Right lobe of liver (tissue), 6 donors: ENCODE measurements at regions not wholly inside any gene's neighbourhood (a gene's known extent, or its start where the extent isn't known, plus 50 kb on each side); places are given as distances from the start of the nearest gene placed in this dataset.
A peak's percentile ranks its signal among the peaks of the same experiment; 100 is the strongest.

Experiments
- ATAC-seq, 4 donors: fragments of 200-7000 bp; cut with Tn5 transposase; one replicate each; pipeline ENCODE4 v1.9.1; 2020; ENCODE audit warnings: mild to moderate bottlenecking in 4 of 4, moderate library complexity in 4 of 4
- DNase-seq, 3 donors: peaks; one replicate each; pipeline ENCODE4 v3.0.0-alpha.2; 2020
- H3K27ac ChIP-seq, 3 donors: fragments of 200-600 bp; one replicate each; pipeline ENCODE4 v1.8.0; 2022
- H3K27me3 ChIP-seq, 2 donors: fragments of 200-600 bp; one replicate each; pipeline ENCODE4 v1.8.0; 2022
- H3K36me3 ChIP-seq, 4 donors: fragments of 200-600 bp; sonication (generic) in 1 of 4; one replicate each; pipeline versions ENCODE4 v1.5.1 to v1.8.0; 2017 to 2022; ENCODE audit warnings: control low read depth in 1 of 4
- H3K4me1 ChIP-seq, 4 donors: fragments of 200-600 bp; sonication (generic) in 1 of 4; one replicate each; pipeline versions ENCODE4 v1.5.1 to v1.8.0; 2017 to 2022; ENCODE audit warnings: control low read depth in 1 of 4
- H3K4me3 ChIP-seq, 3 donors: fragments of 200-600 bp; one replicate each; pipeline ENCODE4 v1.8.0; 2022
- H3K9me3 ChIP-seq, 4 donors: fragments of 200-600 bp; sonication (generic) in 1 of 4; one replicate each; pipeline versions ENCODE4 v1.5.1 to v1.8.0; 2017 to 2022; ENCODE audit warnings: control low read depth in 1 of 4
- POLR2A ChIP-seq: fragments of 450-650 bp; IDR thresholded peaks from one replicate; pipeline ENCODE4 v1.6.1; 2017; ENCODE audit warnings: antibody characterized with exemption, mild to moderate bottlenecking
- WGBS: methylation state at CpG from one replicate; pipeline ENCODE4 v1.1.6; 2018; ENCODE audit warnings: low coverage, low lambda C conversion rate; ENCODE audit not compliant: insufficient coverage; ENCODE audit errors: missing lambda C conversion rate; 5-methylcytosine and 5-hydroxymethylcytosine counted together
- intact Hi-C, 2 donors: fragments of 100-400 bp; cut with DNase I; formaldehyde crosslinking; loops; one replicate each; pipeline versions ENCODE4 v1.11.2 to v1.14.1; 2022
- TF ChIP-seq, protein P1 (sequence below), 4 donors: fragments of 200-600 bp in 3 of 4; fragments of 450-650 bp in 1 of 4; IDR thresholded peaks; one replicate each; pipeline versions ENCODE4 v1.5.1 to v1.8.0; 2016 to 2022; ENCODE audit warnings: antibody characterized with exemption in 4 of 4, mild to moderate bottlenecking in 2 of 4
- donor health status: DM: no; HTN: yes; CAD: no.
- donor health status: DM: no; HTN: no; CAD: no.
- donor health status: DM: no; HTN: no; CAD: no.
- donor health status: DM: no; HTN: yes; CAD: no.
- donor health status: DM: no; HTN: yes; CAD: no.

DNA sequence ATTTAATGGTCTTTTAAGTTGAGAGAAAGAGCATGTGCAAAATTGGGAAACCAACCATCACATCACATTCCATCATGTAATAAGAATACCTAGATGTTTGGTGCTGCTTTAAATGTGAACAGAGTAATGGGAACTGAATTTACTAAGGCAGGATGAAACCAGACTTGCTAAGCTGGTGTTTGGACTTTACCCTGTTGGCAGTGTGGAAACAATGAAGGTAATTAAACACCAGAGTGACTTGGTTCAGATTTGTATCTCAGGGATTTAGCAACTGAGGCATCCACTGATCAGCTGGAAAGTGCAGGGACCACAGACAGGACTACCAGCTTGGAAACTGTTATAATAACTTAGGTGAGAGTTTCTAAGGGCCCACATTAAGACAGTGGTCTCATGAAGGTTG, 263.4 kb downstream of the OLFM3 start:
- no peaks in the 10 kb centered on the region for H3K27me3 ChIP-seq
- no peaks in the 10 kb centered on the region for H3K4me1 ChIP-seq
- DNase-seq = no peak
- no peak overlapping the region for H3K4me3 ChIP-seq
- TF ChIP-seq, protein P1, sequence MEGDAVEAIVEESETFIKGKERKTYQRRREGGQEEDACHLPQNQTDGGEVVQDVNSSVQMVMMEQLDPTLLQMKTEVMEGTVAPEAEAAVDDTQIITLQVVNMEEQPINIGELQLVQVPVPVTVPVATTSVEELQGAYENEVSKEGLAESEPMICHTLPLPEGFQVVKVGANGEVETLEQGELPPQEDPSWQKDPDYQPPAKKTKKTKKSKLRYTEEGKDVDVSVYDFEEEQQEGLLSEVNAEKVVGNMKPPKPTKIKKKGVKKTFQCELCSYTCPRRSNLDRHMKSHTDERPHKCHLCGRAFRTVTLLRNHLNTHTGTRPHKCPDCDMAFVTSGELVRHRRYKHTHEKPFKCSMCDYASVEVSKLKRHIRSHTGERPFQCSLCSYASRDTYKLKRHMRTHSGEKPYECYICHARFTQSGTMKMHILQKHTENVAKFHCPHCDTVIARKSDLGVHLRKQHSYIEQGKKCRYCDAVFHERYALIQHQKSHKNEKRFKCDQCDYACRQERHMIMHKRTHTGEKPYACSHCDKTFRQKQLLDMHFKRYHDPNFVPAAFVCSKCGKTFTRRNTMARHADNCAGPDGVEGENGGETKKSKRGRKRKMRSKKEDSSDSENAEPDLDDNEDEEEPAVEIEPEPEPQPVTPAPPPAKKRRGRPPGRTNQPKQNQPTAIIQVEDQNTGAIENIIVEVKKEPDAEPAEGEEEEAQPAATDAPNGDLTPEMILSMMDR (IDR thresholded peaks at IDR 0.05) = no peak
- no peak for TF ChIP-seq POLR2A
- peak in 1 of 4 donors; percentile 46 for ATAC-seq
- H3K36me3 ChIP-seq = no peaks in the 10 kb centered on the region
- no peak overlapping the region for H3K27ac ChIP-seq
- intact Hi-C loops = no loop called here
- H3K9me3 ChIP-seq = no peaks in the 10 kb centered on the region

DNA sequence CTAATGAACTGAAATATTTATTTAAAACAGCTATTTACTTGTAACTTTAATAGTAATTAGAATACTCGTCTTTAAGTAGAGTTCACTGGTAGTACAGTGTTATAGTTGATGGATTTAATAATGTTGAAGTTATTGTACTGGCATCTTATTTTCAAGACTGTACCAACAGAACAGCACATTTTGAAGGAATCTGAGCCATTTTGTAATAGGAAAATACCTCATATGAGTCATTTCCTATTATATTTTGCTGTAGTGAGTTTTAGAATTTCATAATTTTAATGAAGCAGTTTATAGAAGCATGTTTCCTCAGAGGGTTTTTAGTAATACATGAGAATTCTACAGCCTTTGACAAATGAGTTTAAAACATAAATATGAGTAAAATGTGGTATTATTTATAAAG, 258.3 kb downstream of the OLFM3 start:
- TF ChIP-seq POLR2A = no peak
- TF ChIP-seq, protein P1 (IDR thresholded peaks at IDR 0.05) = no peak
- intact Hi-C loops = no loop called here
- no peak for DNase-seq
- Histone ChIP-seq H3K36me3 (no peaks in the 10 kb centered on the region), H3K4me3 (no peak overlapping the region), H3K27ac (no peak overlapping the region), H3K27me3 (no peaks in the 10 kb centered on the region), H3K4me1 (no peaks in the 10 kb centered on the region), H3K9me3 (no peaks in the 10 kb centered on the region)
- no peak for ATAC-seq
- WGBS = 60% methylated on average over 1 of the region's 1 CpG

DNA sequence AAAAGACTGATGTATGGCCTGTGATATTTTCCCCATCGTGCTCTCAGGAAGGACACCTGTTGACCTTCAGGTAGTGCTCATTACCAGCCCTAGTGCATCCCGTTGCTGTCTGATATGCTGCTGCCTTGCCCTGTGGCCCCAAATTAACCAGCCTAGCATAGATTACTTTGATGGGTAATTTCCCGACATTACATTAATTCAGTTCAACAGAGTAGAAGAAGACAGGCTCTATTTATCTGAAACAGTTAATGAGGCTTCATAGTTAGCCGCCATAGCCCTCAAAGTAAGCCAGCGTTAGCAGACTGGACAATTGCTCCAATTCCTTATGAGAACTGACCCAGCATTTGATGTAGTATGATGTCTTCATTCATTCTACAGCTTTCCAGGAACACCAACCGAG, 257.6 kb downstream of the OLFM3 start:
- Histone ChIP-seq H3K4me1 (no peaks in the 10 kb centered on the region), H3K36me3 (no peaks in the 10 kb centered on the region), H3K4me3 (no peak overlapping the region), H3K9me3 (no peaks in the 10 kb centered on the region), H3K27me3 (no peaks in the 10 kb centered on the region), H3K27ac (no peak overlapping the region)
- intact Hi-C loops = no loop called here
- 71% methylated on average over 4 of the region's 6 CpGs for WGBS
- no peak for DNase-seq
- TF ChIP-seq, protein P1 (IDR thresholded peaks at IDR 0.05) = no peak
- TF ChIP-seq POLR2A = no peak
- ATAC-seq = no peak

DNA sequence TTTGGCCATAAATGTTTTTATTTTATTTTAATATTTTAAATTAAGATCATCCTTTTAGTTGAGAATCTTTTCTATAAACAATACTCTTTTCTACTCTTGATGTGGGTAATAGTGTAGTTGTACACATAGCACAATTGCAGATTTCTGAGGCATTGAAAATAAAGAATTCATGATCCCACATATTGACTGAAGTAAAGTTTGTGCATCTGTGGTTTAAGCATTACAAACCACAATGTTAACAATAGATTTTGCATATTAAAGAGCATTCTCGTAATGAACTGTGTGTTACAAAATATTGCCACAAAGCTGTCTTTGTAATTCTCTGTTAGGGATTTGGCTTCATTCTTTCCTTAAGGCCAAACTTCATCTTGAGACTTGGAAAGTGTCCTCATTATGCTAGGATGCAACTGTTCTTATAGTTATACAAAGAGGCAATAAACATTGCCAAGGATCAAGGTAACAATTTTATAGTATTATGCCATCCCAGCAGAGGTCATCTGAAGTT, 256.8 kb downstream of the OLFM3 start:
- intact Hi-C loops = no loop called here
- Histone ChIP-seq H3K27ac (no peak overlapping the region), H3K27me3 (no peaks in the 10 kb centered on the region), H3K4me1 (no peaks in the 10 kb centered on the region), H3K36me3 (no peaks in the 10 kb centered on the region), H3K4me3 (no peak overlapping the region), H3K9me3 (no peaks in the 10 kb centered on the region)
- 42% methylated on average over 1 of the region's 1 CpG for WGBS
- TF ChIP-seq, protein P1 (IDR thresholded peaks at IDR 0.05) = no peak
- no peak for TF ChIP-seq POLR2A
- DNase-seq (no peak), ATAC-seq (no peak)

DNA sequence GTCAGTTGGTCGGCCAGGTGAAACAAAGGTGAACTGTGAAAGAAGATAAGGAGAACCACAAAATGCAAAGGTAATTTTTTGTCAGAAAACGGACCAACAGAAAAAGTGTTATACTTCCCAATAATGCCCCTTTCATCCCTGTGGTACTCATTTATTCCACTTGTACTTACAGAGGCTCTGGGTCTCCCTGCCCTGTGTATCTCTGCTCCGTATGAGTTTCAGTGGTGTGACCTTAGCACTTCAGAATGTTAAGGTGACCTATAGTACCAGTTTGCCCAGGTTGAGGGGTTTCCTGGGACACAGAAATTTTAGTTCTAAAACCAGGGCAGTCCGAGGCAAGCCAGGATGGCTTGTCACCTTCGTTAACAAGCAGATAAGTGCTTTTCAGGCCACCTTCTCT, 254.8 kb downstream of the OLFM3 start:
- Histone ChIP-seq H3K4me1 (no peaks in the 10 kb centered on the region), H3K9me3 (no peaks in the 10 kb centered on the region), H3K27ac (no peak overlapping the region), H3K4me3 (no peak overlapping the region), H3K27me3 (no peaks in the 10 kb centered on the region), H3K36me3 (no peaks in the 10 kb centered on the region)
- DNase-seq (no peak), ATAC-seq (no peak)
- TF ChIP-seq POLR2A = no peak
- TF ChIP-seq, protein P1 (IDR thresholded peaks at IDR 0.05) = no peak
- 11% methylated on average over 5 of the region's 5 CpGs for WGBS
- intact Hi-C loops = no loop called here
